ENCODE measurements at regions not wholly inside any gene's neighbourhood (a gene's known extent, or its start where the extent isn't known, plus 50 kb on each side); places are given as distances from the start of the nearest gene placed in this dataset.
"Not testable (repeated sequence)": the region's sequence is repeated elsewhere in the genome, so short reads cannot be mapped to it uniquely, and the experiment has no call there.

- DNase-seq (ENCODE audit: low read depth) = no peak
- TF ChIP-seq CTCF (IDR thresholded peaks at IDR 0.05; ENCODE audit: low read depth, low read length) = no peak
- no peak for TF ChIP-seq MYC (IDR thresholded peaks at IDR 0.05; ENCODE audit: low read depth, low read length)
- TF ChIP-seq MAX (IDR thresholded peaks at IDR 0.05; ENCODE audit: low read depth, low read length) = no peak
- TF ChIP-seq POLR2A (IDR thresholded peaks at IDR 0.05; ENCODE audit: extremely low read depth, insufficient read length) = no peak
- H3K4me3 ChIP-seq (ENCODE audit: low read depth, low read length) = no peak overlapping the region
These were observed 1815.8 kb upstream of the FLRT2 start for GRCh38 chr14:83714151-83714550.

GRCh38 chr14:83719435-83719834 lies 1810.5 kb upstream of the FLRT2 start:
- not testable (repeated sequence) for DNase-seq (ENCODE audit: low read depth); H3K4me3 ChIP-seq (ENCODE audit: low read depth, low read length)

GRCh38 chr14:83733670-83734069 lies 1796.3 kb upstream of the FLRT2 start:
- no peak overlapping the region for H3K4me3 ChIP-seq (ENCODE audit: low read depth, low read length)
- TF ChIP-seq POLR2A (IDR thresholded peaks at IDR 0.05; ENCODE audit: extremely low read depth, insufficient read length) = no peak
- DNase-seq (ENCODE audit: low read depth) = no peak

- no peak for DNase-seq (ENCODE audit: low read depth)
- H3K4me3 ChIP-seq (ENCODE audit: low read depth, low read length) = no peak overlapping the region
- no peak for TF ChIP-seq POLR2A (IDR thresholded peaks at IDR 0.05; ENCODE audit: extremely low read depth, insufficient read length)
- TF ChIP-seq MAX (IDR thresholded peaks at IDR 0.05; ENCODE audit: low read depth, low read length) = no peak
- TF ChIP-seq MYC (IDR thresholded peaks at IDR 0.05; ENCODE audit: low read depth, low read length) = no peak
- TF ChIP-seq CTCF (IDR thresholded peaks at IDR 0.05; ENCODE audit: low read depth, low read length) = no peak
These were observed 1795.5 kb upstream of the FLRT2 start for GRCh38 chr14:83734431-83734830.

GRCh38 chr14:83741269-83741668 lies 1788.7 kb upstream of the FLRT2 start:
- TF ChIP-seq CTCF (IDR thresholded peaks at IDR 0.05; ENCODE audit: low read depth, low read length) = no peak
- no peak for TF ChIP-seq MYC (IDR thresholded peaks at IDR 0.05; ENCODE audit: low read depth, low read length)
- TF ChIP-seq POLR2A (IDR thresholded peaks at IDR 0.05; ENCODE audit: extremely low read depth, insufficient read length) = no peak
- no peak for TF ChIP-seq MAX (IDR thresholded peaks at IDR 0.05; ENCODE audit: low read depth, low read length)
- no peak for DNase-seq (ENCODE audit: low read depth)
- H3K4me3 ChIP-seq (ENCODE audit: low read depth, low read length) = no peak overlapping the region

- TF ChIP-seq POLR2A (IDR thresholded peaks at IDR 0.05; ENCODE audit: extremely low read depth, insufficient read length) (no peak), MYC (IDR thresholded peaks at IDR 0.05; ENCODE audit: low read depth, low read length) (no peak), CTCF (IDR thresholded peaks at IDR 0.05; ENCODE audit: low read depth, low read length) (no peak), MAX (IDR thresholded peaks at IDR 0.05; ENCODE audit: low read depth, low read length) (no peak)
- no peak overlapping the region for H3K4me3 ChIP-seq (ENCODE audit: low read depth, low read length)
- DNase-seq (ENCODE audit: low read depth) = no peak
These were observed 1785.7 kb upstream of the FLRT2 start for GRCh38 chr14:83744224-83744623.

GRCh38 chr14:83744891-83745290 lies 1785.1 kb upstream of the FLRT2 start:
- H3K4me3 ChIP-seq (ENCODE audit: low read depth, low read length) = no peak overlapping the region
- DNase-seq (ENCODE audit: low read depth) = no peak
- TF ChIP-seq POLR2A (IDR thresholded peaks at IDR 0.05; ENCODE audit: extremely low read depth, insufficient read length) = no peak
- no peak for TF ChIP-seq MAX (IDR thresholded peaks at IDR 0.05; ENCODE audit: low read depth, low read length)

Measured in NB4 (cell line).